Epithelial cell of prostate (primary cell): ENCODE measurements at regions not wholly inside any gene's neighbourhood (a gene's known extent, or its start where the extent isn't known, plus 50 kb on each side); places are given as distances from the start of the nearest gene placed in this dataset.
"Not testable (repeated sequence)": the region's sequence is repeated elsewhere in the genome, so short reads cannot be mapped to it uniquely, and the experiment has no call there.

Experiments
- DNase-seq: peaks from one replicate; pipeline ENCODE4 v3.0.0-alpha.2; 2011; ENCODE audit warnings: low read depth, low spot score
- H3K27ac ChIP-seq: fragments of 450-650 bp; 2 replicates; pipeline ENCODE4 v1.5.1; 2017; ENCODE audit warnings: mild to moderate bottlenecking

GRCh38 chr5:27995867-27996266 lies 957.5 kb upstream of the CDH9 start:
- H3K27ac ChIP-seq, result no peak overlapping the region
- no peak for DNase-seq

- no peak overlapping the region for H3K27ac ChIP-seq
- DNase-seq, result no peak
Observed at GRCh38 chr5:27978322-27978721, 939.9 kb upstream of the CDH9 start.

- no peak overlapping the region for H3K27ac ChIP-seq
- no peak for DNase-seq
Observed at GRCh38 chr5:27969157-27969556, 930.8 kb upstream of the CDH9 start.

GRCh38 chr5:27963050-27963783 lies 924.8 kb upstream of the CDH9 start:
- H3K27ac ChIP-seq, result no peak overlapping the region
- DNase-seq, result no peak

- no peak overlapping the region for H3K27ac ChIP-seq
- no peak for DNase-seq
Observed at GRCh38 chr5:27962198-27962597, 923.8 kb upstream of the CDH9 start.

GRCh38 chr5:27947088-27947487 lies 908.7 kb upstream of the CDH9 start:
- no peak for DNase-seq
- no peak overlapping the region for H3K27ac ChIP-seq

- no peak overlapping the region for H3K27ac ChIP-seq
- no peak for DNase-seq
Observed at GRCh38 chr5:27944471-27944870, 906.1 kb upstream of the CDH9 start.

GRCh38 chr5:27938989-27939388 lies 900.6 kb upstream of the CDH9 start:
- H3K27ac ChIP-seq, result no peak overlapping the region
- DNase-seq, result no peak

GRCh38 chr5:27928060-27928459 lies 889.7 kb upstream of the CDH9 start:
- no peak for DNase-seq

GRCh38 chr5:27911216-27911615 lies 872.8 kb upstream of the CDH9 start:
- DNase-seq, result no peak
- peak overlapping the region; percentile 3 for H3K27ac ChIP-seq

More at GRCh38 chr5:27928060-27928459, 889.7 kb upstream of the CDH9 start:
- no peak overlapping the region for H3K27ac ChIP-seq

GRCh38 chr5:27908341-27908740 lies 870.0 kb upstream of the CDH9 start:
- no peak for DNase-seq
- peak overlapping the region; percentile 87 for H3K27ac ChIP-seq

GRCh38 chr5:27906931-27907601 lies 868.7 kb upstream of the CDH9 start:
- H3K27ac ChIP-seq, result peak overlapping the region; percentile 87
- peak; percentile 44 for DNase-seq

GRCh38 chr5:27906481-27906880 lies 868.1 kb upstream of the CDH9 start:
- DNase-seq, result peak; percentile 14
- H3K27ac ChIP-seq, result peak overlapping the region; percentile 87

- H3K27ac ChIP-seq, result no peak overlapping the region
- DNase-seq, result no peak
Observed at GRCh38 chr5:27900761-27901160, 862.4 kb upstream of the CDH9 start.

- H3K27ac ChIP-seq, result no peak overlapping the region
- DNase-seq, result no peak
Observed at GRCh38 chr5:27876071-27876470, 837.7 kb upstream of the CDH9 start.

- no peak for DNase-seq
- H3K27ac ChIP-seq, result no peak overlapping the region
Observed at GRCh38 chr5:27875148-27875547, 836.8 kb upstream of the CDH9 start.

- H3K27ac ChIP-seq, result no peak overlapping the region
- no peak for DNase-seq
Observed at GRCh38 chr5:27868292-27868691, 829.9 kb upstream of the CDH9 start.

- DNase-seq, result no peak
- H3K27ac ChIP-seq, result peak overlapping the region; percentile 37
Observed at GRCh38 chr5:27855491-27855890, 817.1 kb upstream of the CDH9 start.

GRCh38 chr5:27854243-27854852 lies 816.0 kb upstream of the CDH9 start:
- no peak for DNase-seq
- peak overlapping the region; percentile 37 for H3K27ac ChIP-seq

- no peak overlapping the region for H3K27ac ChIP-seq
- no peak for DNase-seq
Observed at GRCh38 chr5:27845248-27845647, 806.9 kb upstream of the CDH9 start.

- H3K27ac ChIP-seq, DNase-seq: not testable (repeated sequence)
Observed at GRCh38 chr5:27836704-27837103, 798.3 kb upstream of the CDH9 start.
